Islet of Langerhans (tissue), 1 donor: ENCODE measurements at regions not wholly inside any gene's neighbourhood (a gene's known extent, or its start where the extent isn't known, plus 50 kb on each side); places are given as distances from the start of the nearest gene placed in this dataset.

ENCODE experiments used
- FAIRE-seq: peaks from one replicate; lab custom pipeline; 2011; peaks lifted over from hg19 to GRCh38; lab: Jason Lieb, UNC

- FAIRE-seq: no peak
Observed at GRCh38 chr9:109883623-109884022, 103.6 kb downstream of the PALM2AKAP2 start.

GRCh38 chr9:109886041-109886440 is 106.0 kb downstream of the PALM2AKAP2 start:
- FAIRE-seq: no peak

DNA sequence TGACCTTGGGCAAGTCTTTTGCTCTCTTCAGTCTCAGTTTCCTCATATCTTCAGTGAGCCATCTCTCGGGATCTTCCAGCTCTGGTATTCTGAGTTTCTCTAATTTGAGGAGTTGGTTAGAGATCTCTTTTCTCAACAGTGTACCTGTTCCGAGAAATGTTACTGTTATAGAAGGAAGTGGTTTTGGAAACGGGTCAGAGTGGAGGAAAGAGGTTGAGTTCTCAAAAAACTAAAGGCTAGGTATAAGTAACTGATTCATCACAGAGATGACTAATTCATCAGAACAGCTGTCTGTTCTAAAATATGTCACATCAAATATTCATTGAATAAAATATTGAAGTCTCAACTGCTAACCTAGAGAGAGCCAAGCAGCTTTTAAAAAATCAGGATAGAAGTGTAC is 106.6 kb downstream of the PALM2AKAP2 start:
- no peak for FAIRE-seq

DNA sequence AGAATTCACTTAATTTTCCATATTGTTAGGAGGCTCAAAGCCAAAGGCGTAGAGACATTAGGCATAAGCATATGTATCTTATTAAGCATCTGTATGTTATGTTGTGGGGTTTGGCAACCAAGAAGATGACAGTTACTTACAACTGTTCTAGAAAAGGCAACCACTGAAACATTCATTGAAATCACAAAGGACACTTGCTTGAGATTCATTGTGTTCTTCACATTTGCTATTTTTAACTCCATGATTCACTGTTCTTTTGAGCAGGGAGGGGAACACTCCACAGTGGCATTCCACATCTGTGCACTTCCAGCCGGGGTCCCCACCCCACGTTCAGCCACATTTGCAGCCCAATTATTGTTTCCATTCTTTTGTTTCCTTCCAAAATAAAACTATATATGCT is 107.1 kb downstream of the PALM2AKAP2 start:
- no peak for FAIRE-seq

DNA sequence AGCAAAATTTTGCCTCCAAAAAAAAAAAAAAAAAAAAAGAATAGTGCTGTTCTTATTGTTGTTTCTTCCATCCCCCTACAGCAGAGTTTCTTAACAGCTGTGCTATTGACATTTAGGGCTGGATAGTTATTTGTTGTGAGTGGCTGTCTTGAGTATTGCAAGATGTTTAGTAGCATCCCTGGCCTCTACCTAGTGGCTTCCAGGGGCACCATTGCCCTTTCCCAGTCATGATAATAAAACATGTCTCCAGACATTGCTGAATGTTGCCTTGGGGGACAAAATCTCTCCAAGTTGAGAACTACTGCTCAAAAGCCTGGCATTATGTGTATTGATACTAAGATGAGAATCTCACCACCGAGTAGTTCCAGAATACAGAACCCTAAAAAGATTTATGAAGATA is 108.7 kb downstream of the PALM2AKAP2 start:
- no peak for FAIRE-seq

- no peak for FAIRE-seq
Observed at GRCh38 chr9:109889456-109889855, 109.5 kb downstream of the PALM2AKAP2 start.

- FAIRE-seq: no peak
Observed at GRCh38 chr9:109893241-109893640, 113.2 kb downstream of the PALM2AKAP2 start.

DNA sequence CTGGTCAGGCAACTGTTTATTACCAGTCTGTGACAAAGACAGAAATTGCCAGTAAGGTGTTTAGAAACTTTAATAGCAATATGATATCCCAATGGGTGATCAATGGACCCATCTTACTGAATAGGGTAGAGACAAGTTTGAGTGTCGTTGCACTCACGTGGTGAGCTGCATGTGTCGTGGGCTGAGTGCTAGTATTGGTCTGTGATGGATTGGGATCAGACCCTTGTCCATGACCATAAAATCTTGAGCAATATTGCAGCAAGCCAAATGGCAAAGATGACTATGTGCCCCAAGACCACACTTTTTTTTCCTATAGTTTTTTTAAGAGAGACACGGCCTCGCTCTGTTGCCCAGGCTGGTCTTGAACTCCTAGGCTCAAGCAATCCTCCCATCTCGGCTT is 114.5 kb downstream of the PALM2AKAP2 start:
- FAIRE-seq: no peak

DNA sequence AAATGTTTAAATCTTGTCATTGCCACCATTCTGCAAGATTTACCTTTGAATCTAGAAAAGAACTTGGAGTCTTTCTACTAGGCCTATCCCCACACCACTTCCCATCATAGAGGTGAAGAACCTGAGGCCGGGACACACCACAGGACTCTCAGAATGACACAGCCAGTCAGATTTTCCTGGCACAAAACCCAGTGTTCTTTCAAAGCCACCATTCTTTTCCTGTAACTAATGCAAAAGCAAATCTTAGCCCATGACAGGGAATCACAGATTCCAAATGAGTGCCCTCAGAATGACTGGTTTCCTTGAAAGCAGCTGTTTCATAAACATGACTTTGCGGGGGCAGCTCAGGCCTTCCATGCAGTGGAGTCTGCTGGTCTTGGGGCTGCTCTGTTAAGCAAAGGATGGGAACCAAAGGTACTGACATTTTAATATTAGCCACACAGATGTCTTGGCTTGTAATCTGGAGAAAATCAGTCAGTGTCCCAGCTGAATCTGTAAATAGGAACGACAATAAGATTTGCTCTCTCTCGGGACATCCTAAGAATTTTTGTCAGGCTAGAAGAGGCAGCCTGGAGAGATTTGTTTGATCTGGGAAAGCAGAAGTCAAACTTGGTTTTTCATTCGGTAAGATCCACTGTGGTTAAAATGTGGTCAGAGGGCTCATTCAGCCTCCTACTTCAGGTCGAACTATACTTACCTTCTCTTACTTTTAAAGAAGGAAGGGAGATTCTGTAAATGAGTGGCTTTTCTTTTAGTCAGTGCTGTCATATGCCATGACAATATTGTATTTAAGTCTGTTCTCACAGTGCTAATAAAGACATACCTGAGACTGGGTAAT is 115.1 kb downstream of the PALM2AKAP2 start:
- FAIRE-seq: no peak

GRCh38 chr9:109901201-109901600 is 121.2 kb downstream of the PALM2AKAP2 start:
- FAIRE-seq: no peak

DNA sequence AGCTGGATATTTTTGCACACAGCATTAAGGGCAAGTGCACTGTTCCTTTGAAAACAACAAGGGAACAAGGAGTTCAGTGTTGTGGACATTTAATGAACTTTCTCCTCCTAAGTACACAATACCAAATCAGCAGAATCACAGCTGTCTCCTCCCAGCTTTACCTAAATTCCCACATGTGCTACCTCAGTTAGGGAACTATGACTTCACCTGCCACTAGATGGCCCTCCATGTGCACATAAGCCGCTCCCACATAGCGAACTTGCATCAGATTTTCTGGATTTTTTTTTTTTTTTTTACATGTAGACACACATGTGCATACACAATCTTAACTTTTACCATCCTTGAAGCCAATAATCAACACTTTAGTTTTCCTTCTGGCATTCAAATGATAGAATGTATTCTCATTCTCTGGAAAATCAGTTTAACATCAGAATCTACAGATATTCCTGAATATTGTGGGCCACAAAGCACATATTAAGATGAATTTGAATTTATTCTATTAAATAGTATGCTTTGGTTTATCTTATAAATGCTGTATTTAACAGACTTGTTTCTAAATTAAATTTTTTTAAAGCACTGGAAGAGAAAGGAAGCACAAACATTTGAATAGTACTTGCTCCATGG is 123.6 kb downstream of the PALM2AKAP2 start:
- peak; percentile 98 for FAIRE-seq

GRCh38 chr9:109904666-109905065 is 124.7 kb downstream of the PALM2AKAP2 start:
- no peak for FAIRE-seq

DNA sequence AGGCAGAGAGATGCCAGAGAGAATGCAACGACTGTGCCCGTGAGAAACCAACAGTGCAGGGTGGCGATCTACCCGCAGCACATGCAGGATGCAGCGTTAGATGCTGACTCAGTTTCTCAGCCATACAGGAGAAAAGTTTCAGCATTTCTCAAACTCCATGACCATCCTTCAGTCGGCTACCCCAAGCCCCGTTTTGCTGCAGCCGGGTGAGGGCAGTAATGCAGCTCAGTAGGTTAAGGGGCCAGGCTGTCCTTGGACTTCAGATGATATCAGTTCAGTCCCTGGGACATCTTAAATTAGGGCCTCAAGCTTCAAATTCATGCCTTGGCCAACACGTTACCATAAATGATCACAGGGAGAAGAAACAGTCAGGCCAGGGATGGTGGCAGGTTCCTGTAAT is 125.5 kb downstream of the PALM2AKAP2 start:
- no peak for FAIRE-seq

GRCh38 chr9:109906766-109907382 is 126.9 kb downstream of the PALM2AKAP2 start:
- no peak for FAIRE-seq

DNA sequence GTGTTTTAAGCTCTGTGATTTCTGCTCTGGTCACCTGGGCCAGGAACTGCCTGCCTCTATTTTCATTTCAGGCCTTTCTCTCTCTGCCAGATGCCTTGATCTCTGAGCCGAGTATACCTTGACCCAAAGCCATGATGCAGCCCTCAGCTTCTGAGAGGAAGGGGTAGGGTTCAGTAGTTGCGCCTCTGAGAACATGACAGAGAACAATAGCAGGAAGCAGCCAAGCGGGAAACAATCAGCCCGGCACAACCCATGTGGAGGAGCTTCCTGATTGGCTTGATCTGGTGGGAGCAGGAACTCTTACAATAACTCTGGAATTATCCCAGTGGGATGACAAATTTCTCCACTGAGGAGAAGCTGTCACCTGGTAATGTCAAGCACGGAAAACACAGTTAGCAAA is 127.4 kb downstream of the PALM2AKAP2 start:
- FAIRE-seq: no peak

DNA sequence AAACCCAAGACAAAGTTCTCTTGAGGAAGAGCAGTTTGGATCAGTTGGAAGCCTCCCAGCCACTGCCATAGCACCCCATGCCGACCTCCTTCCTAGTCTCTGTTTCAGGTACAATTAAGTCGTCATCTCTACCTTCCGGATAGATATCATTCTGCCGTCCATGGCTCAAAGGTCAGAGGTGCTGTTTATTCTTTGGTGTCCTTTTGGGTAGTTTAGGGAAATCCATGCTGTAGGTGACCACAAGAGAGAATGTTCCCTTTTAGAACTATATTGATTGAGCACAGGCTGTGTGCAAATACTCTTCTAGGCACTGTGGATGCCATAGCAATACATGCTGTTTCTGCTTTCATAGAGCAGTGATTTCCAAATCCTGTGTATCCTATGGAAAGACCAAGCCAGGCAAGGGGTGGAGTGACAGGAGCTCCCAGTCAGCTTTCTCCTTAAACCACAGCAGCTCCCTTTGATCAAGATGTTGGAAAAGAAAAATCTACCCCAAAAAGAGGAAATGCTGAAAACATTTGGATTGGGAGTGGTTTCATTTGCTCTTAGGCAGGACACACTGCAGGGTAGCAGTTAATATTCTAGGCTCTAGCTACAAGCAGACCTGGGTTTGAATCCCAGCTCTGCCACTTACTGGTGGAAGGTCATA is 127.9 kb downstream of the PALM2AKAP2 start:
- no peak for FAIRE-seq

DNA sequence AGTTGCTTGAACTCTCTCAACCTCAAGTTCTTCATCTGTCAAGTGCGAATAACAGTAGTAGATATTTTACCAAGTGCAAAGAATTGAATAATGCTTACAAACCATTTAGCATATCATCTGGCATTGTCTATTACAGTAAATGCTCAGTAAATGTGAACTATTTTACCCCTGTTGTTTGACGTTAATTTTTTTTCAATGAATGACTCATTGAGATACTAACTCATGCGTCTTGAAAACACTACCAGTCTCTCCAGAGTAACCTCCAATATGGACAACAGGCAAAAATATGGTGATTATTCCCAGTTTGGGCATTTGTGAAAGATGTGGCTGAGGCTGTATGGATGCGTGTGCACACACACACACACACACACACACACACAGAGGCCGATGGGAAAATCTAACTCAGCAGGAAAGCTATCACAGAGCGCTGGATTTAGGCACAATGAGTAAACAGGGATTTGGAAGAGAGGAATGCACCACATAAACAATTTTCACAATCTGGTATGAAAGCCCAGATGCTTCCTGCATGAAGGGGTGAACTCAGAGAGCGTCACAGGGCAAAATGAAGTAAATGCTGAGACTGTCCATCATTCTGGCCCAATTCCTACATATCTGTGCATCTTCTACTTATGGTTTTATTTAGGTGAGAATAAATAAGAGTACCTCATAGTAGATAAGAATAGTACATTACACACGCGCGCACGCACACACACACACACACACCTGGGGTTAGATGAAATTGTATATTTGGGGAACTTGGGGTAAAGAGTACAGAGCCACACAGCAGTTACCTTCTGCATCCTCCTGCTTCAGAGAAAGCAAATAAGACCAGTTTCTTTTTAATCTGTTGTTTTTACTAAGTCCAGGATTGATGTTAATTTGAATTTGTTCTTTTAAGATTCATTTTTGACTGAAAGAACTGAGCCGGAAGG is 128.7 kb downstream of the PALM2AKAP2 start:
- FAIRE-seq: no peak

DNA sequence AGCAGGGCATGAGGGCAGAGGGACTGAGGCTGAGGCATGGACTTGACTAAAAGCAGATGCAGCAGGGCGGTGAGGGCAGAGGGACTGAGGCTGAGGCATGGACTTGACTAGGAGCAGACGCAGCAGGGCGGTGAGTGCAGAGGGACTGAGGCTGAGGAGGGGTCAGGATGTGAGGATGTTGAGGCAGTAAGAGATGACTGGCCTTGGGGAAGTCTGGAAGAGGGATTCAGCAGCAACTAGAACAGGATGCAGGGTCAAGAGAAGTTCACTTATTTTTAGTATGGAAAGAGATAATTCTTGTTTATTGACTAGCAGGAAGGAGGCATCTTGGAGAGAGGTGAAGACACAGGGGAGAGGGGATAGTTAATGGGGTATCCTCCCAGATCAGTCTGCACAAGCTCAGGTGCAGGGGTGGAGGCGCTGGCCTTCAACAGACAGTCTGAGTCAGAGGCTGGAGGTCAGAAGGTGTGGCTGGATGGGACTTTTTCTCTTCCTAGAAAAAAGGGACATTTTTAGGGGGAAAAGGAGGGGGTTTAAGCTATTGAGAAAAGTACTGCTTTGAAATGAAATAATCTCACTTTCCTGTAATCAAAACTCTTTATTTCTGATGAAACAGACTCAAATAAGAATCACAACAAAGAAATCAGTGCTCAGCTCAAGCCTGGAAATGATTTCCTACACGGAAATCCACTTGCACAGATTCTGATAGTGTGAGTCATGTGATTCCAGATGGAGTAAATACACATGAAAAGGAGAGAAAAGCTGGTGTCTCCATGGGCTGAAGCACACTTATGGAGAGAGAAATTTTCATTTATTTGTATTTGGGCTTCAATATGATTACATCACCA is 130.9 kb downstream of the PALM2AKAP2 start:
- FAIRE-seq: peak; percentile 62

- no peak for FAIRE-seq
Observed at GRCh38 chr9:109912082-109912582, 132.1 kb downstream of the PALM2AKAP2 start.

DNA sequence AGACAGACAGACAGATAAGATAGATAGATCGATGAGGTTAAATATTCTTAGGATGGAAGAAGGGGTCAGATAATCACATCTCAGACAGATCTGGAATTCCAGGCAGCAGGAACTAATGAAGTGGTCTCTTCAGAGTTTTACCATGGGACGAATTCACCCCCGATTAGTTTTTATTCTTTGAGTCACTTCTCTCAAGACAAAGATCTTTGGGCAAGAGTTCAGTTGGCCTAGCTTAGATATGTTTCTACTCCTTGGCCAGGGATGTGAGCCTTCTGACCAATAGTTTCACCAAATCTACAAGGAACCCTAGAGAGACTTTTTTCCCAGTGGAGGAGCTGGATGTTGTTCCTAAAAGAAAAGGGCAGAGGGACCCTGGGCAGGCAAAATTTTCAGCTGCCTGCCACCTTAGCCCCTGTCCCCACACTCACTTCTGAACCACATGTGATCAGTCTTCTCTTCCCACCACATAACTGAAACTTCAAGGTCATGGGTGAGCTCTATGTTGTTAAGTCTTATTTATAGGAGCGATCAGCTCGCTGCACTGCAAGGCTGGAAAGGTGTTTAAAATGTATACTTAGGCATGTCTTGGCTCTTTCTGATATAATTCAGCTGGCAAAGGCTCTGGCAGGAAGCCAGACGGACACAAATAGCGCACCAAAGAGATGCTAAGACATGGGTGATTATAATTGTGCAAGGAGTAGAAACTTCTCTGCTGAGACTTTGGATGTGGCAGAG is 132.9 kb downstream of the PALM2AKAP2 start:
- FAIRE-seq: no peak
